GM18519 (cell line): ENCODE measurements at regions not wholly inside any gene's neighbourhood (a gene's known extent, or its start where the extent isn't known, plus 50 kb on each side); places are given as distances from the start of the nearest gene placed in this dataset.

ENCODE experiments used
- ATAC-seq: cut with Tn5 transposase; IDR thresholded peaks from one replicate; pipeline ENCODE4 v1.9.1; 2021; ENCODE audit warnings: mild to moderate bottlenecking, moderate library complexity; ENCODE audit not compliant: unreplicated experiment, low FRiP score

GRCh38 chr6:163841733-163842132, 427.2 kb downstream of the QKI start:
- ATAC-seq: no peak

DNA sequence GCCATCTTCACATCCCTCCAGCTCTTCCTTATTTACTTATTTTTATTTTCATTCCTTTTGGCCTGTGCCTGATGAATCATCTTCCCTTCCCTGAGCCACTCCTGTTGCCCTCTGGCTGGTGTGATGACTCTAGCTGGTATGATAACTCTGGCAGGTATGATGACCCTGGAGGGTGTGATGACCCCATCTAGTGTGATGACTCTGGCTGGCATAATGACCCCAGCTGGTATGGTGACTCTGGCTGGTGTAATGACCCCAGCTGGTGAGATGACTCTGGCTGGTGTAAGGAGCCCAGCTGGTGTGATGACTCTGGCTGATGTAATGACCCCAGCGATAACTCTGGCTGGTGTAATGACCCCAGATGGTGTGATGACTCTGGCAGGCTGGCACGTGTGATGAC, 426.8 kb downstream of the QKI start:
- no peak for ATAC-seq

- ATAC-seq: no peak
Observed at GRCh38 chr6:163840880-163841279, 426.4 kb downstream of the QKI start.

- ATAC-seq: no peak
Observed at GRCh38 chr6:163839296-163839695, 424.8 kb downstream of the QKI start.

- no peak for ATAC-seq
Observed at GRCh38 chr6:163837691-163838431, 423.3 kb downstream of the QKI start.

DNA sequence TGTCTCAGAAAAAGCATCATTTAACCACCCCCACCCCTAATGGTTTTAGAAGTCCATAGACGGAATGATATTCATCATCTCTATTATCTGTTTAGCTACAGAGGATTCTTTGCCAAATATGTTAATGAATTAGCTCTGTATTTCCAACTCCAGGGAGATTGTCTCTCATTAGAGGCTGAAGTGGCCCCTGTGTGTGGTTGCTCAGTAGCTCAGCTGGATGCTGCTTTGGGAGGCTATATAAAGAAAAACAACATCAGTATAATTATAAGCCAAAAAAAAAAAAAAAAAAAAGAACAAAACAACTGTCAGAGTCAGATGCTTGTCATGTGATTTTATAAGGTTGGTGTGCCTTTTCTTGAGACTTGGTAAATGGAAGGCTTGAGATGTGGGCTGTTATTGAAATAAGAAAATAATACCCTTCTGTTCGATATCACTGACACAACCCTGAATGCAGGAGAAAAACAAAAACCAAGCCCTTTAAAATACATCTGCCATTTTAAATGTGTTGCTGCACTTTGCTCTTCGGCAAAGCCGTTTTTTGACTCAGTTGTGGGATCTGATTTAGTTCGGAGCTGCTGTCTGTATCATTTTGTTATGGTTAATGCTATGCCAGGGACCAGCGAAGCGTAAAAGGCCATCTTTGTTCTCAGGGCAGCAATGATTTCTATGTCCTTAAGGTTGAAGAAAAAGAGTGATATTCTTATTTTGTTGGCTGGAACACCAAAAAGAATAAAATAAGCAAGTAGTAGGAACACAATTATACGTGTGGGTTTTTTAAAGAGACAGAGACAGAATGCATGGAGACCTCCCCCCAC, 422.6 kb downstream of the QKI start:
- ATAC-seq: no peak

DNA sequence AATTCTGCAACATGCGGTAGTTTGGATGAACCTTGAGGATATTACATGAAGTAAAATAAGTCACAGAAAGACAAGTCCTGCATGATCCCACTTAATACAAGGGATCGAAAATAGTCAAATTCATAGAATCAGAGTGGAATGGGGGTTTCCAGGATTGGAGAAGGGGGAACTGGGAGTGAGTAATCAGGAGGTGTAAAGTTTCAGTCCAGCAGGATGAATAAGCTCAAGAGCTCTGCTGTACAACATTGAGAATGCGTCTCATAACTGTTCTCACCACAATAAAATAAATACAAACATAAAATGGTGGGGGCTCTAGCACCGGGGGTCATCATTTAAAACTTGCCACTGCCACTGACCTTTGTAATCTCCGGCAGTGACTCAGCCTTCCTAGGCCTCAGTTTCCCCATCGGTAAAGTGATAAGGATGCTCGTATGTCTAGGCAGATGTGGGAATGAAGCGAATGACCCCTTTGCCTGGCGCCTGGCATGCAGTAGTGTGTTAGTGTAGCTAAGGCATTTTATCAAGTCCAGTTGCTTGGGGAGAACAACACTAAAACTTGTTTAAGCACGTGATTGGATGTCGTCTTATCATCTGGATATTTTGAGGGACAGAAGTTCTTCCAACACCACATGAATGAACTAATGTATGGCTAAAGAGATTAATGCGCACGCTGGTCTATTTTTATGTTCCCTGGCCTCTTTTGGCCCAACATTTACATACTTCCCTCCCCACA, 421.1 kb downstream of the QKI start:
- no peak for ATAC-seq

- no peak for ATAC-seq
Observed at GRCh38 chr6:163834226-163834970, 419.9 kb downstream of the QKI start.

DNA sequence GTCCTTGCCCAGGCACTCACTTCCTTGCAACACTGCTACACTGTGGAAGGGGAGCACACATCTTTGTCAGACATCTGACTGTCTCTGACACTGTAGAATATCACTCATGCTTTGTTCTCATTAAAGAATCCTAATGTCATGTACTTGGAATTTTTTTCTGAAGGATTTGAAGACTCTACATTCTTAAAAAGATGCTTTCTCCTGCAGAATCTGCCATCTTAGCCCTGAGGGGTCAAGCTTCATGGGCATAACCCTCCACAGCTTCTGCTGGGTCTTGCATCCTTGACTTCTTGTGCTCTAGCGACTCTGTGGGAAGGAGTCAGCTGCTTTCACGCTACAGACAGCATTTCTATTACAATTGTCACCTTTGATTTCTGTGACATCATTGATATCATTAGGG, 417.2 kb downstream of the QKI start:
- no peak for ATAC-seq

- no peak for ATAC-seq
Observed at GRCh38 chr6:163830641-163831040, 416.1 kb downstream of the QKI start.

- no peak for ATAC-seq
Observed at GRCh38 chr6:163828038-163828795, 413.7 kb downstream of the QKI start.

- ATAC-seq: no peak
Observed at GRCh38 chr6:163827143-163827542, 412.6 kb downstream of the QKI start.

- no peak for ATAC-seq
Observed at GRCh38 chr6:163826629-163827028, 412.1 kb downstream of the QKI start.

DNA sequence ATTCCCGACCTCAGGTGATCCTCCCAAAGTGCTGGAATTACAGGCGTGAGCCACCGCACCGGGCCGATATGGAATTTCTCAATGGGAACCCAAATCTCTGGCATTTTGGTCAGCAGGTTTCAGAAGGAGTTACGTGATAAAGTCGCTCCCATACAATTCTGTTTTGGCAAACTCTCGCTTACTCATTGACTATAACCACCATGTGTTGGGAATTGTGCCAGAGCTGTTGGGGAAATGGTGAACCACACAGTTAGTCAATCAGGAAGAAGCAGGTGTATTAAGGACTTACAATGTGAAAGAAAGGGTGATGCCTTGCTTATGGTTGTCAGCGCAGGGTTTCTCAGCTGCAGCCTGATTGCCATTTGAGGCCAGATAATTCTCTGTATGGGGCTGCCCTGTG, 410.5 kb downstream of the QKI start:
- ATAC-seq: no peak

- no peak for ATAC-seq
Observed at GRCh38 chr6:163823577-163823976, 409.1 kb downstream of the QKI start.

DNA sequence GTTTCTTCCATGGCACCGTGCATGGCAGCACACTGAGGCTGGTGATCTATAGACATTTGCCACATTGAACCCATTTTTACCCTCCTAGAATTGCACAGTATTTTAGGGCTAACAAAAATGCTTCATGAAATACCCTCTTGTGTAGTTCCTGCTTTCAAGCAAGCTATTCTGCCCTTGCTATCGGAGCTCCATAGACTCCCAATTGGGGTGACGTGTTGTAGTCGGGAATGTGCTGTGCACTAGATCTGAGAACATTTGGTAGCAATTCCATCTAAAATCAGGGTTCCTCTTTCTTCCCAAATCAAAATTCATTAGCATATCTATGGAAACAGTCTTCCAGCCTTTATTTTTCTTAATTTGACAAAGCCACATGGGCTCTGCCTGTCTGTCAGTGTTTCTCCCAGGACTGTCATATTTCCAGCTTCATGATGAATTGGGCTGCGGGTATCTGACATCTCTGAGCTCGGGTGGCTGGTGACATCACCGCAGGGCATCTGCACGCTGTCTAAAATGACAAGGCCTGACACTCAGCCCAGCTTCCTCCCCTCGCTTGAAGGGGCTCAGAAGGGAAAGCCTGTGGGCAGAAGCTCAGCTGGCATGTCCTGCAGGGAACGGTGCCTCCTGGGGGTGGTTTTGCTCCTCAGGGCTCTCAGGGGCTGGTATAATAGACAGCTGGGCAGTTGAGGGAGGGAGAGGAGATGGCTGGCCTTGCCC, 406.4 kb downstream of the QKI start:
- no peak for ATAC-seq

DNA sequence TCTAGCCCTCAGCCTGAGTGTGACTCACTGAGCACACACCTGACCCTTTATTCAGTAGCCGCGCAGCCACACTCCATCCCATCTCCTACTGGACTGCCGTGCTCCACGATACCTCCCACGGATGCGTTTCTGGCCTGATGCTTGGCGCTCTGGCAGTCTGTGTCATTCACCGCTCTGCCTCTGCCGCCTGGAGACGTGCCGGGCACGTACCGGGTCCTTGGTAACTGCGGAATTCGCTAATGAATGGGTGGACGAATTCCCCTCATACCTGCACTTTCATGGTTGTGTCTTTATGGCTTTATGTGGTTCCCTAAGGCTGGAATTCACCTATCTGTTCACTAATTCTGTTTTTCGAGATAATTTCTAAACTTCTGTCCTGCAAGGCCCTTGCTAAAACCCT, 405.7 kb downstream of the QKI start:
- no peak for ATAC-seq

- no peak for ATAC-seq
Observed at GRCh38 chr6:163818719-163819118, 404.2 kb downstream of the QKI start.

GRCh38 chr6:163816441-163816840, 401.9 kb downstream of the QKI start:
- ATAC-seq: no peak
